ENCODE measurements at regions not wholly inside any gene's neighbourhood (a gene's known extent, or its start where the extent isn't known, plus 50 kb on each side); places are given as distances from the start of the nearest gene placed in this dataset.
A peak's percentile ranks its signal among the peaks of the same experiment; 100 is the strongest.

GRCh38 chr2:104388296-104388695 is 465.6 kb upstream of the POU3F3 start:
- Mint-ChIP-seq H3K4me3 (no peak overlapping the region), H3K36me3 (ENCODE audit: low read depth) (peaks cover 3% of the 10 kb centered on the region; the same call in 2 of the 3 replicates), H3K27ac (no peak overlapping the region), H3K4me1 (peaks cover 4% of the 10 kb centered on the region; the same call in 2 of the 3 replicates), H3K9me3 (peaks cover 3% of the 10 kb centered on the region; the same call in 2 of the 3 replicates), H3K27me3 (ENCODE audit: insufficient read depth, low read depth, poor library complexity) (no peaks in the 10 kb centered on the region)
- no peak overlapping the region for H3K27ac ChIP-seq (ENCODE audit: low read depth)
- H3K79me2 ChIP-seq (replicated peaks; ENCODE audit: insufficient read depth), result no peaks in the 10 kb centered on the region
- ATAC-seq (no peak), DNase-seq (ENCODE audit: low spot score) (peak; percentile 24)
- H3K9me2 ChIP-seq (ENCODE audit: insufficient read depth), result 0 out of 2 replicates have a peak, but pooled peaks cover 3% of the 10 kb centered on the region
- H4K20me1 ChIP-seq (replicated peaks; ENCODE audit: insufficient read depth), result no peaks in the 10 kb centered on the region
- H3F3A ChIP-seq (replicated peaks; ENCODE audit: low read depth), result no peaks in the 10 kb centered on the region
- H3K27me3 ChIP-seq (ENCODE audit: insufficient read depth), result no peaks in the 10 kb centered on the region
- TF ChIP-seq CTCF (conservative IDR thresholded peaks at IDR 0.05; ENCODE audit: low read depth in 2 of 2) (no peak), ZNF114 (CRISPR knock-in tag; IDR thresholded peaks at IDR 0.05) (no peak), NANOG (IDR thresholded peaks at IDR 0.05; ENCODE audit: borderline replicate concordance) (no peak), ZNF331 (CRISPR knock-in tag; IDR thresholded peaks at IDR 0.05; ENCODE audit: low read depth) (no peak), POLR2AphosphoS5 (IDR thresholded peaks at IDR 0.05; ENCODE audit: low read depth) (no peak)
- TF ChIP-seq, protein P1, sequence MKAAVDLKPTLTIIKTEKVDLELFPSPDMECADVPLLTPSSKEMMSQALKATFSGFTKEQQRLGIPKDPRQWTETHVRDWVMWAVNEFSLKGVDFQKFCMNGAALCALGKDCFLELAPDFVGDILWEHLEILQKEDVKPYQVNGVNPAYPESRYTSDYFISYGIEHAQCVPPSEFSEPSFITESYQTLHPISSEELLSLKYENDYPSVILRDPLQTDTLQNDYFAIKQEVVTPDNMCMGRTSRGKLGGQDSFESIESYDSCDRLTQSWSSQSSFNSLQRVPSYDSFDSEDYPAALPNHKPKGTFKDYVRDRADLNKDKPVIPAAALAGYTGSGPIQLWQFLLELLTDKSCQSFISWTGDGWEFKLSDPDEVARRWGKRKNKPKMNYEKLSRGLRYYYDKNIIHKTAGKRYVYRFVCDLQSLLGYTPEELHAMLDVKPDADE (IDR thresholded peaks at IDR 0.05), result no peak
- TF ChIP-seq, protein P2, sequence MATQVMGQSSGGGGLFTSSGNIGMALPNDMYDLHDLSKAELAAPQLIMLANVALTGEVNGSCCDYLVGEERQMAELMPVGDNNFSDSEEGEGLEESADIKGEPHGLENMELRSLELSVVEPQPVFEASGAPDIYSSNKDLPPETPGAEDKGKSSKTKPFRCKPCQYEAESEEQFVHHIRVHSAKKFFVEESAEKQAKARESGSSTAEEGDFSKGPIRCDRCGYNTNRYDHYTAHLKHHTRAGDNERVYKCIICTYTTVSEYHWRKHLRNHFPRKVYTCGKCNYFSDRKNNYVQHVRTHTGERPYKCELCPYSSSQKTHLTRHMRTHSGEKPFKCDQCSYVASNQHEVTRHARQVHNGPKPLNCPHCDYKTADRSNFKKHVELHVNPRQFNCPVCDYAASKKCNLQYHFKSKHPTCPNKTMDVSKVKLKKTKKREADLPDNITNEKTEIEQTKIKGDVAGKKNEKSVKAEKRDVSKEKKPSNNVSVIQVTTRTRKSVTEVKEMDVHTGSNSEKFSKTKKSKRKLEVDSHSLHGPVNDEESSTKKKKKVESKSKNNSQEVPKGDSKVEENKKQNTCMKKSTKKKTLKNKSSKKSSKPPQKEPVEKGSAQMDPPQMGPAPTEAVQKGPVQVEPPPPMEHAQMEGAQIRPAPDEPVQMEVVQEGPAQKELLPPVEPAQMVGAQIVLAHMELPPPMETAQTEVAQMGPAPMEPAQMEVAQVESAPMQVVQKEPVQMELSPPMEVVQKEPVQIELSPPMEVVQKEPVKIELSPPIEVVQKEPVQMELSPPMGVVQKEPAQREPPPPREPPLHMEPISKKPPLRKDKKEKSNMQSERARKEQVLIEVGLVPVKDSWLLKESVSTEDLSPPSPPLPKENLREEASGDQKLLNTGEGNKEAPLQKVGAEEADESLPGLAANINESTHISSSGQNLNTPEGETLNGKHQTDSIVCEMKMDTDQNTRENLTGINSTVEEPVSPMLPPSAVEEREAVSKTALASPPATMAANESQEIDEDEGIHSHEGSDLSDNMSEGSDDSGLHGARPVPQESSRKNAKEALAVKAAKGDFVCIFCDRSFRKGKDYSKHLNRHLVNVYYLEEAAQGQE (IDR thresholded peaks at IDR 0.05; ENCODE audit: unreplicated experiment), result no peak
- no peaks in the 10 kb centered on the region for H3K36me3 ChIP-seq (ENCODE audit: insufficient read depth)
- no peak overlapping the region for H2AFZ ChIP-seq
- no peak overlapping the region for H3K4me2 ChIP-seq
- no peak overlapping the region for H3K4me3 ChIP-seq
- no peaks in the 10 kb centered on the region for H3K4me1 ChIP-seq (ENCODE audit: insufficient read depth)

GRCh38 chr2:104402825-104403224 is 451.1 kb upstream of the POU3F3 start:
- Histone ChIP-seq H3K4me1 (ENCODE audit: insufficient read depth) (no peaks in the 10 kb centered on the region; the same call in 1 of the 2 replicates), H3K27me3 (ENCODE audit: insufficient read depth) (no peaks in the 10 kb centered on the region)

More at GRCh38 chr2:104402825-104403224, 451.1 kb upstream of the POU3F3 start:
- no peaks in the 10 kb centered on the region; the same call in 2 of the 3 replicates for H3K9me3 Mint-ChIP-seq
- TF ChIP-seq POLR2AphosphoS5 (IDR thresholded peaks at IDR 0.05; ENCODE audit: low read depth) (no peak), ZNF331 (CRISPR knock-in tag; IDR thresholded peaks at IDR 0.05; ENCODE audit: low read depth) (no peak)
- DNase-seq (ENCODE audit: low spot score) (no peak), ATAC-seq (no peak)
- Histone ChIP-seq H3K79me2 (replicated peaks; ENCODE audit: insufficient read depth) (no peaks in the 10 kb centered on the region), H3K36me3 (ENCODE audit: insufficient read depth) (no peaks in the 10 kb centered on the region), H3K4me3 (no peak overlapping the region), H2AFZ (no peak overlapping the region), H3K27ac (ENCODE audit: low read depth) (no peak overlapping the region), H3K9me2 (ENCODE audit: insufficient read depth) (no peaks in the 10 kb centered on the region), H3K4me2 (no peak overlapping the region), H4K20me1 (replicated peaks; ENCODE audit: insufficient read depth) (no peaks in the 10 kb centered on the region), H3F3A (replicated peaks; ENCODE audit: low read depth) (no peaks in the 10 kb centered on the region)
- H3K4me3 Mint-ChIP-seq, result no peak overlapping the region
- no peaks in the 10 kb centered on the region for H3K36me3 Mint-ChIP-seq (ENCODE audit: low read depth)
- peaks cover 4% of the 10 kb centered on the region; the same call in 2 of the 3 replicates for H3K4me1 Mint-ChIP-seq
- peaks cover 1% of the 10 kb centered on the region for H3K27me3 Mint-ChIP-seq (ENCODE audit: insufficient read depth, low read depth, poor library complexity)
- no peak overlapping the region for H3K27ac Mint-ChIP-seq
